HG03103 (cell line): ENCODE measurements at regions not wholly inside any gene's neighbourhood (a gene's known extent, or its start where the extent isn't known, plus 50 kb on each side); places are given as distances from the start of the nearest gene placed in this dataset.
"Not testable (repeated sequence)": the region's sequence is repeated elsewhere in the genome, so short reads cannot be mapped to it uniquely, and the experiment has no call there.

Experiments
- ATAC-seq: cut with Tn5 transposase; IDR thresholded peaks from one replicate; pipeline ENCODE4 v1.9.1; 2021; ENCODE audit warnings: low read depth; ENCODE audit not compliant: unreplicated experiment

GRCh38 chr7:110308791-110309190 lies 782.1 kb upstream of the LRRN3 start:
- ATAC-seq: no peak

- ATAC-seq: no peak
Observed at GRCh38 chr7:110309941-110310340, 781.0 kb upstream of the LRRN3 start.

GRCh38 chr7:110311556-110311955 lies 779.4 kb upstream of the LRRN3 start:
- no peak for ATAC-seq

- ATAC-seq: no peak
Observed at GRCh38 chr7:110317541-110318265, 773.2 kb upstream of the LRRN3 start.

GRCh38 chr7:110320285-110320684 lies 770.6 kb upstream of the LRRN3 start:
- not testable (repeated sequence) for ATAC-seq

GRCh38 chr7:110322796-110323195 lies 768.1 kb upstream of the LRRN3 start:
- ATAC-seq: no peak

- ATAC-seq: no peak
Observed at GRCh38 chr7:110326966-110327365, 764.0 kb upstream of the LRRN3 start.

- no peak for ATAC-seq
Observed at GRCh38 chr7:110336423-110336822, 754.5 kb upstream of the LRRN3 start.

GRCh38 chr7:110337646-110338045 lies 753.3 kb upstream of the LRRN3 start:
- no peak for ATAC-seq

- no peak for ATAC-seq
Observed at GRCh38 chr7:110347081-110347480, 743.8 kb upstream of the LRRN3 start.

GRCh38 chr7:110356438-110356837 lies 734.5 kb upstream of the LRRN3 start:
- no peak for ATAC-seq

- ATAC-seq: no peak
Observed at GRCh38 chr7:110358028-110358427, 732.9 kb upstream of the LRRN3 start.

GRCh38 chr7:110371709-110372108 lies 719.2 kb upstream of the LRRN3 start:
- ATAC-seq: no peak

- no peak for ATAC-seq
Observed at GRCh38 chr7:110372685-110373084, 718.2 kb upstream of the LRRN3 start.

GRCh38 chr7:110373416-110373815 lies 717.5 kb upstream of the LRRN3 start:
- no peak for ATAC-seq

- no peak for ATAC-seq
Observed at GRCh38 chr7:110373859-110374258, 717.1 kb upstream of the LRRN3 start.

- ATAC-seq: no peak
Observed at GRCh38 chr7:110375068-110375467, 715.9 kb upstream of the LRRN3 start.

- ATAC-seq: no peak
Observed at GRCh38 chr7:110382736-110383135, 708.2 kb upstream of the LRRN3 start.

GRCh38 chr7:110386006-110386405 lies 704.9 kb upstream of the LRRN3 start:
- no peak for ATAC-seq

- ATAC-seq: no peak
Observed at GRCh38 chr7:110386913-110387312, 704.0 kb upstream of the LRRN3 start.

- no peak for ATAC-seq
Observed at GRCh38 chr7:110387689-110388088, 703.2 kb upstream of the LRRN3 start.

GRCh38 chr7:110388457-110388856 lies 702.5 kb upstream of the LRRN3 start:
- no peak for ATAC-seq

GRCh38 chr7:110396021-110396420 lies 694.9 kb upstream of the LRRN3 start:
- no peak for ATAC-seq
